ENCODE measurements at regions not wholly inside any gene's neighbourhood (a gene's known extent, or its start where the extent isn't known, plus 50 kb on each side); places are given as distances from the start of the nearest gene placed in this dataset.
A peak's percentile ranks its signal among the peaks of the same experiment; 100 is the strongest.

DNA sequence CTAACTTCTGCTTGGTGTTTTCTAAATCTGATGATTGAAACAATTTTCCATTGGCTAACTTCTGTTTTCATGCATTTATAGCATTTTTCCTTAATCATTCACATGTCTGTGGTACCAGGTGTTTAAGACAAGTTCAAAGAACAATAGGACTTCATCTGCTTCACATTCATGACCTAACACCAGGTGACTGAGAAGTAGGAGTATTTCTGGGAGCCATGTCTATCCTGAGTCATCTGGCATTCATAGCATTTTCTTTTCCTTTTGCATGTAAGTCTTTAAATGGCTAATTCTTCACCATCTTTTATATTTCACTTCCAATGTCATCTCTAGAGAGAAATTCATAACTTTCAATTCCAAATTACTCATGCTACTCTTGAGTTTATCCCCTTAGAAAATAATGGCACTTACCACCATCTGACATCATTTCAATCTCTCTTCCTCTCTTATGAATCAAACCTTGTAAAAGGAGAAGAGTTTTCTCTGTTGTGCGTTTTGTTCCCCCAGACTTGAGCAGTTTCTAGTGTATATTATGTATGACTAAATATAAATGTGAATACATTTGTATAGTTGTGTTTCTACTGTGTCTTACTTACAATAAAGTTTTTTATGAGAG lies 1196.1 kb upstream of the CDH9 start:
- H2BK5ac ChIP-seq (ENCODE audit: low read depth, low read length, poor library complexity) = no peak overlapping the region
- H3K79me2 ChIP-seq (ENCODE audit: control insufficient read depth, insufficient read depth, low read length, poor library complexity) = no peaks in the 10 kb centered on the region
- no CpG with 5 or more reads among the region's 1 CpG for WGBS (ENCODE audit: extremely low coverage, insufficient coverage, insufficient read length)

DNA sequence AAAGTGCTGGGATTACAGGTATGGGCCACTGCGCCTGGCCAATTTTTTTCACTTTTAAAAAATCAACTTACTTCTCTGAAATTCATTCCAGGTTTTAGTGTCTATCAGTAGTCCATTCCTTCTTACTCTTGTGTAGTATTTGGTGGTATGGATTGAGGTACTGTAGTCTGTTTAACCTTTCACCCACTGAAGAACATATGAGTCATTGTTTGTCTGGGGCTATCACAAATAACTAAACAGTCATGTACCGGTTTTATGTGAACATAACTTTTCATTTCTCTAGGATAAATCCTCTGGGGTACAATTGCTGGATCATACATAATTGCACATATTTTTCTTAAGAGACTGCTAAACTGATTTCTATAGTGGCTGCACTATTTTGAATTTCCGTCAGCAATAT lies 1188.0 kb upstream of the CDH9 start:
- H3K4me1 ChIP-seq (ENCODE audit: control insufficient read depth in 1 of 2, insufficient read depth in 2 of 2, low read length in 2 of 2) = no peaks in the 10 kb centered on the region
- no CpG with 5 or more reads among the region's 3 CpGs for whole genome bisulfite sequencing (ENCODE audit: extremely low coverage, insufficient coverage, insufficient read length)
- H3K18ac ChIP-seq (ENCODE audit: low read length) = no peak overlapping the region
- H3K36me3 ChIP-seq (ENCODE audit: control insufficient read depth in 1 of 2, insufficient read depth in 2 of 2, low read length in 2 of 2) = no peaks in the 10 kb centered on the region
- H3K4me3 ChIP-seq (ENCODE audit: low read depth, low read length) = no peak overlapping the region
- no peak overlapping the region for H3K23ac ChIP-seq (ENCODE audit: low read length)
- no peak overlapping the region for H2BK12ac ChIP-seq (ENCODE audit: low read length)
- no peak overlapping the region for H2BK120ac ChIP-seq (ENCODE audit: insufficient read depth, low read length, poor library complexity)
- H2AFZ ChIP-seq (ENCODE audit: insufficient read depth, low read length, poor library complexity) = no peak overlapping the region
- no peak overlapping the region for H3K9ac ChIP-seq (ENCODE audit: low read length)
- no peak overlapping the region for H4K91ac ChIP-seq (ENCODE audit: low read depth, low read length)
- no peak overlapping the region for H3K14ac ChIP-seq (ENCODE audit: low read length)
- DNase-seq = peak in 1 of 2 donors; percentile 0
- no peak overlapping the region for H2BK5ac ChIP-seq (ENCODE audit: low read depth, low read length, poor library complexity)
- H3K79me2 ChIP-seq (ENCODE audit: control insufficient read depth, insufficient read depth, low read length, poor library complexity) = no peaks in the 10 kb centered on the region
- H3K27me3 ChIP-seq (ENCODE audit: insufficient read depth, low read length) = no peaks in the 10 kb centered on the region
- no peak overlapping the region for H2AK5ac ChIP-seq (ENCODE audit: low read length)
- H3K27ac ChIP-seq (ENCODE audit: low read depth, low read length) = no peak overlapping the region
- no peak overlapping the region for H3K4ac ChIP-seq (ENCODE audit: low read depth, low read length)
- no peak overlapping the region for H4K8ac ChIP-seq (ENCODE audit: low read depth, low read length)
- no peak overlapping the region for H4K12ac ChIP-seq (ENCODE audit: low read depth, low read length)
- no peaks in the 10 kb centered on the region for H3K79me1 ChIP-seq (ENCODE audit: low read length)
- no peaks in the 10 kb centered on the region for H3K9me3 ChIP-seq (ENCODE audit: insufficient read depth, low read depth, low read length)
- no peak overlapping the region for H3K4me2 ChIP-seq (ENCODE audit: low read length)

More for the DNA sequence above, 1196.1 kb upstream of the CDH9 start:
- Histone ChIP-seq H3K79me1 (ENCODE audit: low read length) (no peaks in the 10 kb centered on the region), H3K27me3 (ENCODE audit: insufficient read depth, low read length) (no peaks in the 10 kb centered on the region), H3K4me3 (ENCODE audit: low read depth, low read length) (no peak overlapping the region), H4K91ac (ENCODE audit: low read depth, low read length) (no peak overlapping the region), H4K8ac (ENCODE audit: low read depth, low read length) (no peak overlapping the region), H2BK12ac (ENCODE audit: low read length) (no peak overlapping the region), H4K12ac (ENCODE audit: low read depth, low read length) (no peak overlapping the region), H3K27ac (ENCODE audit: low read depth, low read length) (no peak overlapping the region), H3K9ac (ENCODE audit: low read length) (no peak overlapping the region), H3K36me3 (ENCODE audit: control insufficient read depth in 1 of 2, insufficient read depth in 2 of 2, low read length in 2 of 2) (no peaks in the 10 kb centered on the region), H3K4me2 (ENCODE audit: low read length) (no peak overlapping the region), H2BK120ac (ENCODE audit: insufficient read depth, low read length, poor library complexity) (no peak overlapping the region), H3K9me3 (ENCODE audit: insufficient read depth, low read depth, low read length) (no peaks in the 10 kb centered on the region), H2AK5ac (ENCODE audit: low read length) (no peak overlapping the region), H3K18ac (ENCODE audit: low read length) (no peak overlapping the region), H3K4me1 (ENCODE audit: control insufficient read depth in 1 of 2, insufficient read depth in 2 of 2, low read length in 2 of 2) (no peaks in the 10 kb centered on the region), H3K23ac (ENCODE audit: low read length) (no peak overlapping the region), H3K14ac (ENCODE audit: low read length) (no peak overlapping the region), H2AFZ (ENCODE audit: insufficient read depth, low read length, poor library complexity) (no peak overlapping the region), H3K4ac (ENCODE audit: low read depth, low read length) (no peak overlapping the region)
- peak; percentile 11 to 64 for DNase-seq

DNA sequence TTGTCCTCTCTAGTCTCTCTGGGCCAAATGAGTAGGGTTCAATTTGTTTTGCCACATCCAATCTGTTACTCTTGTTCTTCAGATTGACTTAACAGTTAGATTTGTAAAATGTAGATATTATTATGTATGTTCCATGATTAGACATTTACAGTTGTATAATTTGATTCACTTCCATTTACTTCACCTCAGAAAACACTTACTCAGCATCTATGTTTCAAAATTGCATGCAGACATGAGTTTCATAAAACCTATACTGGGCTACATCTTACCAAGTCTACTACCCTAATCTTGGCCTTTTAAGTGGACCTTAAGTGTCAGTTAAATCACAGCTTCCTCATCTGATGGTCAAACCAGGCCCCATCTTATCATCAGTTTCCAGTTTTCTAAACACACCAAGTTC lies 1181.2 kb upstream of the CDH9 start:
- Histone ChIP-seq H2AK5ac (ENCODE audit: low read length) (no peak overlapping the region), H3K79me2 (ENCODE audit: control insufficient read depth, insufficient read depth, low read length, poor library complexity) (no peaks in the 10 kb centered on the region), H4K8ac (ENCODE audit: low read depth, low read length) (no peak overlapping the region), H3K4me2 (ENCODE audit: low read length) (no peak overlapping the region), H2BK120ac (ENCODE audit: insufficient read depth, low read length, poor library complexity) (no peak overlapping the region), H2AFZ (ENCODE audit: insufficient read depth, low read length, poor library complexity) (no peak overlapping the region), H4K12ac (ENCODE audit: low read depth, low read length) (no peak overlapping the region), H3K23ac (ENCODE audit: low read length) (no peak overlapping the region), H3K4me3 (ENCODE audit: low read depth, low read length) (no peak overlapping the region), H2BK12ac (ENCODE audit: low read length) (no peak overlapping the region), H3K9ac (ENCODE audit: low read length) (no peak overlapping the region), H3K36me3 (ENCODE audit: control insufficient read depth in 1 of 2, insufficient read depth in 2 of 2, low read length in 2 of 2) (no peaks in the 10 kb centered on the region), H4K91ac (ENCODE audit: low read depth, low read length) (no peak overlapping the region), H3K18ac (ENCODE audit: low read length) (no peak overlapping the region), H3K79me1 (ENCODE audit: low read length) (no peaks in the 10 kb centered on the region), H3K14ac (ENCODE audit: low read length) (no peak overlapping the region), H3K27me3 (ENCODE audit: insufficient read depth, low read length) (no peaks in the 10 kb centered on the region), H2BK5ac (ENCODE audit: low read depth, low read length, poor library complexity) (no peak overlapping the region), H3K27ac (ENCODE audit: low read depth, low read length) (no peak overlapping the region), H3K4me1 (ENCODE audit: control insufficient read depth in 1 of 2, insufficient read depth in 2 of 2, low read length in 2 of 2) (no peaks in the 10 kb centered on the region), H3K9me3 (ENCODE audit: insufficient read depth, low read depth, low read length) (no peaks in the 10 kb centered on the region), H3K4ac (ENCODE audit: low read depth, low read length) (no peak overlapping the region)
- DNase-seq = no peak

DNA sequence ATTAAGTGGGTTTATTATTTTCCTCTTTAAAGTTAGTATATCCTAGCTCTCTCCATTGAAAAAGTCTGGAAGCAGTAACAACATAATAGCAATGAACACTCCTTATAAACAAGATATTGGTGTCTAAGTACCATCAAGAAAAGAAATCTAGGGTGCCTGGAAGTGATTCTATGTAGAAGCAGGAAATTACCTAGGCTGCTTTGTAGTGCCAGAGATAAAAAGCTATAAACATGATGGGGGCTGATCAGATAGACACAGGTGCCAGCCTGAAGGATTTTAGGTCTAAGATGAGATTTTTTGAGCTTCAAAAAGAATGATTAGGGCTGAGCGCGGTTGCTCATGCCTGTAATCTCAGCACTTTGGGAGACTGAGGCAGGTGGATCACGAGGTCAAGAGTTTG lies 1179.3 kb upstream of the CDH9 start:
- H3K4me1 ChIP-seq (ENCODE audit: control insufficient read depth in 1 of 2, insufficient read depth in 2 of 2, low read length in 2 of 2) = no peaks in the 10 kb centered on the region
- DNase-seq = no peak
- no peaks in the 10 kb centered on the region for H3K36me3 ChIP-seq (ENCODE audit: control insufficient read depth in 1 of 2, insufficient read depth in 2 of 2, low read length in 2 of 2)

More for the DNA sequence above, 1179.3 kb upstream of the CDH9 start:
- no peak overlapping the region for H3K4me3 ChIP-seq (ENCODE audit: low read depth, low read length)
- H3K79me1 ChIP-seq (ENCODE audit: low read length) = no peaks in the 10 kb centered on the region
- no peaks in the 10 kb centered on the region for H3K79me2 ChIP-seq (ENCODE audit: control insufficient read depth, insufficient read depth, low read length, poor library complexity)
- H2BK12ac ChIP-seq (ENCODE audit: low read length) = no peak overlapping the region
- no peak overlapping the region for H3K27ac ChIP-seq (ENCODE audit: low read depth, low read length)
- H3K23ac ChIP-seq (ENCODE audit: low read length) = no peak overlapping the region
- H4K8ac ChIP-seq (ENCODE audit: low read depth, low read length) = no peak overlapping the region
- no peak overlapping the region for H3K4ac ChIP-seq (ENCODE audit: low read depth, low read length)
- H3K14ac ChIP-seq (ENCODE audit: low read length) = no peak overlapping the region
- WGBS (ENCODE audit: extremely low coverage, insufficient coverage, insufficient read length) = no CpG with 5 or more reads among the region's 3 CpGs
- no peak overlapping the region for H2BK5ac ChIP-seq (ENCODE audit: low read depth, low read length, poor library complexity)
- H3K9ac ChIP-seq (ENCODE audit: low read length) = no peak overlapping the region
- H2AFZ ChIP-seq (ENCODE audit: insufficient read depth, low read length, poor library complexity) = no peak overlapping the region
- H4K91ac ChIP-seq (ENCODE audit: low read depth, low read length) = no peak overlapping the region
- no peak overlapping the region for H3K18ac ChIP-seq (ENCODE audit: low read length)
- H2BK120ac ChIP-seq (ENCODE audit: insufficient read depth, low read length, poor library complexity) = no peak overlapping the region
- H3K9me3 ChIP-seq (ENCODE audit: insufficient read depth, low read depth, low read length) = no peaks in the 10 kb centered on the region
- no peak overlapping the region for H4K12ac ChIP-seq (ENCODE audit: low read depth, low read length)
- H2AK5ac ChIP-seq (ENCODE audit: low read length) = no peak overlapping the region
- H3K27me3 ChIP-seq (ENCODE audit: insufficient read depth, low read length) = no peaks in the 10 kb centered on the region
- H3K4me2 ChIP-seq (ENCODE audit: low read length) = no peak overlapping the region
